ENCODE measurements at regions not wholly inside any gene's neighbourhood (a gene's known extent, or its start where the extent isn't known, plus 50 kb on each side); places are given as distances from the start of the nearest gene placed in this dataset.
"Not testable (repeated sequence)": the region's sequence is repeated elsewhere in the genome, so short reads cannot be mapped to it uniquely, and the experiment has no call there.

GRCh38 chr7:81297317-81297716, 378.5 kb upstream of the SEMA3C start:
- DNase-seq (ENCODE audit: low read depth in 2 of 3, low spot score in 1 of 3): no peak

- DNase-seq (ENCODE audit: low read depth in 2 of 3, low spot score in 1 of 3): no peak
Measured at GRCh38 chr7:81296726-81297125, 377.9 kb upstream of the SEMA3C start.

GRCh38 chr7:81294897-81295515, 376.2 kb upstream of the SEMA3C start:
- DNase-seq (ENCODE audit: low read depth in 2 of 3, low spot score in 1 of 3): no peak

GRCh38 chr7:81293806-81294205, 375.0 kb upstream of the SEMA3C start:
- DNase-seq (ENCODE audit: low read depth in 2 of 3, low spot score in 1 of 3): no peak

- DNase-seq (ENCODE audit: low read depth in 2 of 3, low spot score in 1 of 3): not testable (repeated sequence)
Measured at GRCh38 chr7:81286754-81287153, 367.9 kb upstream of the SEMA3C start.

- no peak for DNase-seq (ENCODE audit: low read depth in 2 of 3, low spot score in 1 of 3)
Measured at GRCh38 chr7:81285142-81285871, 366.5 kb upstream of the SEMA3C start.

GRCh38 chr7:81284576-81284975, 365.7 kb upstream of the SEMA3C start:
- DNase-seq (ENCODE audit: low read depth in 2 of 3, low spot score in 1 of 3): no peak

GRCh38 chr7:81280531-81280930, 361.7 kb upstream of the SEMA3C start:
- DNase-seq (ENCODE audit: low read depth in 2 of 3, low spot score in 1 of 3): no peak

- DNase-seq (ENCODE audit: low read depth in 2 of 3, low spot score in 1 of 3): no peak
Measured at GRCh38 chr7:81277691-81278090, 358.8 kb upstream of the SEMA3C start.

- no peak for DNase-seq (ENCODE audit: low read depth in 2 of 3, low spot score in 1 of 3)
Measured at GRCh38 chr7:81273601-81274397, 354.9 kb upstream of the SEMA3C start.

- no peak for DNase-seq (ENCODE audit: low read depth in 2 of 3, low spot score in 1 of 3)
Measured at GRCh38 chr7:81272176-81272575, 353.3 kb upstream of the SEMA3C start.

GRCh38 chr7:81268551-81268950, 349.7 kb upstream of the SEMA3C start:
- no peak for DNase-seq (ENCODE audit: low read depth in 2 of 3, low spot score in 1 of 3)

- no peak for DNase-seq (ENCODE audit: low read depth in 2 of 3, low spot score in 1 of 3)
Measured at GRCh38 chr7:81267508-81267907, 348.7 kb upstream of the SEMA3C start.

- no peak for DNase-seq (ENCODE audit: low read depth in 2 of 3, low spot score in 1 of 3)
Measured at GRCh38 chr7:81264116-81264515, 345.3 kb upstream of the SEMA3C start.

- DNase-seq (ENCODE audit: low read depth in 2 of 3, low spot score in 1 of 3): no peak
Measured at GRCh38 chr7:81260152-81260551, 341.3 kb upstream of the SEMA3C start.

- no peak for DNase-seq (ENCODE audit: low read depth in 2 of 3, low spot score in 1 of 3)
Measured at GRCh38 chr7:81256991-81257390, 338.1 kb upstream of the SEMA3C start.

GRCh38 chr7:81248420-81248819, 329.6 kb upstream of the SEMA3C start:
- DNase-seq (ENCODE audit: low read depth in 2 of 3, low spot score in 1 of 3): no peak

GRCh38 chr7:81247364-81247763, 328.5 kb upstream of the SEMA3C start:
- not testable (repeated sequence) for DNase-seq (ENCODE audit: low read depth in 2 of 3, low spot score in 1 of 3)

- no peak for DNase-seq (ENCODE audit: low read depth in 2 of 3, low spot score in 1 of 3)
Measured at GRCh38 chr7:81245353-81245752, 326.5 kb upstream of the SEMA3C start.

- no peak for DNase-seq (ENCODE audit: low read depth in 2 of 3, low spot score in 1 of 3)
Measured at GRCh38 chr7:81244224-81244623, 325.4 kb upstream of the SEMA3C start.

- no peak for DNase-seq (ENCODE audit: low read depth in 2 of 3, low spot score in 1 of 3)
Measured at GRCh38 chr7:81236560-81236959, 317.7 kb upstream of the SEMA3C start.

GRCh38 chr7:81235997-81236396, 317.1 kb upstream of the SEMA3C start:
- no peak for DNase-seq (ENCODE audit: low read depth in 2 of 3, low spot score in 1 of 3)
